Breast epithelium (tissue), 4 donors: ENCODE measurements at regions not wholly inside any gene's neighbourhood (a gene's known extent, or its start where the extent isn't known, plus 50 kb on each side); places are given as distances from the start of the nearest gene placed in this dataset.
"Not testable (repeated sequence)": the region's sequence is repeated elsewhere in the genome, so short reads cannot be mapped to it uniquely, and the experiment has no call there.

Experiments
- DNase-seq, 2 donors: peaks; one replicate each; pipeline ENCODE4 v3.0.0-alpha.2; 2019; ENCODE audit warnings: low spot score in 2 of 2
- H3K27ac ChIP-seq, 2 donors: fragments of 200-600 bp; sonication (generic) in 1 of 2; one replicate each; pipeline ENCODE4 v1.5.1; 2016 to 2019; ENCODE audit warnings: mild to moderate bottlenecking in 1 of 2
- H3K27me3 ChIP-seq, 2 donors: fragments of 200-600 bp; sonication (generic) in 1 of 2; one replicate each; pipeline versions ENCODE4 v1.5.1 to v1.6.0; 2017 to 2019; ENCODE audit warnings: control low read depth in 1 of 2, mild to moderate bottlenecking in 1 of 2
- H3K36me3 ChIP-seq: fragments of 200-600 bp; one replicate; pipeline ENCODE4 v1.5.1; 2019
- H3K4me1 ChIP-seq, 2 donors: fragments of 200-600 bp; sonication (generic); one replicate each; pipeline ENCODE4 v1.5.1; 2016 to 2019; ENCODE audit warnings: control low read depth in 1 of 2
- H3K4me3 ChIP-seq, 3 donors: fragments of 200-600 bp; sonication (generic); 1 replicate in 2 of 3; 2 replicates in 1 of 3; pipeline ENCODE4 v1.5.1; 2016 to 2019; ENCODE audit warnings: mild to moderate bottlenecking in 3 of 3, moderate library complexity in 2 of 3
- H3K9me3 ChIP-seq, 2 donors: fragments of 200-600 bp; sonication (generic) in 1 of 2; one replicate each; pipeline ENCODE4 v1.5.1; 2016 to 2019; ENCODE audit warnings: control low read depth in 1 of 2
- POLR2A ChIP-seq: fragments of 450-650 bp; IDR thresholded peaks from one replicate; pipeline ENCODE4 v1.6.1; 2016; ENCODE audit warnings: antibody characterized with exemption, mild to moderate bottlenecking, moderate library complexity
- POLR2AphosphoS5 ChIP-seq, 3 donors: sonication (generic); formaldehyde crosslinking; IDR thresholded peaks; one replicate each; pipeline ENCODE4 v1.6.1; 2017; ENCODE audit warnings: antibody characterized with exemption in 3 of 3
- intact Hi-C: fragments of 100-400 bp; cut with DNase I; formaldehyde crosslinking; loops from one replicate; pipeline ENCODE4 v1.15.1; 2023; ENCODE audit warnings: low total_unique reads
- TF ChIP-seq, protein P1 (sequence below), 3 donors: fragments of 450-650 bp; IDR thresholded peaks; one replicate each; pipeline ENCODE4 v1.5.1; 2016 to 2017; ENCODE audit warnings: antibody characterized with exemption in 3 of 3, mild to moderate bottlenecking in 3 of 3, moderate library complexity in 3 of 3

DNA sequence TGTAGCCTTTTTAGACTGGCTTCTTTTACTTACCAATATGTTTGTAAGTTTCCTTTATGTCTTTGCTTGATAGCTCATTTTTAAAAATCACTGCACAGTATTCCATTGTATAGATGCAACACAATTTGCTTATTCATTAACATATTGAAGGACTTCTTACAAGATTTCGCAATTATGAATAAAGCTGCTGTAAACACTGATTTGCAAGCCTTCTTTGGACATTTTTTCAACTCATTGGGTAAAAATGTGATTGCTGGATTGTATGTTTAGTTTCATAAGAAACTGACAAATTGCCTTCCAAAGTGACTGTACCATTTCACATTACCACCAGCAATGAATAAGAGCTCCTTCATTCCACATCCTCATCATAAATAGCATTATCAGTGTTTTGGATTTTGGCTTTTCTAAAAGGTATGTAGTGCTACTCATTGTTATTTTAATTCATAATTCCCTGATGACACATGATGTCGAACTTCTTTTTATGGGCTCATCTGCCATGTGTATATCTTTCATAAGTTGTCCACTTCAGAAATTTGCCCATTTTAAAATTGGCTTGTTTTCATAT lies 80.7 kb downstream of the TFAP2B start:
- Histone ChIP-seq H3K4me1 (no peaks in the 10 kb centered on the region), H3K4me3 (no peak overlapping the region), H3K27ac (no peak overlapping the region), H3K36me3 (no peaks in the 10 kb centered on the region), H3K27me3 (no peaks in the 10 kb centered on the region), H3K9me3 (no peaks in the 10 kb centered on the region)
- intact Hi-C loops: no loop called here
- no peak for DNase-seq
- no peak for TF ChIP-seq POLR2AphosphoS5 (IDR thresholded peaks at IDR 0.05)

DNA sequence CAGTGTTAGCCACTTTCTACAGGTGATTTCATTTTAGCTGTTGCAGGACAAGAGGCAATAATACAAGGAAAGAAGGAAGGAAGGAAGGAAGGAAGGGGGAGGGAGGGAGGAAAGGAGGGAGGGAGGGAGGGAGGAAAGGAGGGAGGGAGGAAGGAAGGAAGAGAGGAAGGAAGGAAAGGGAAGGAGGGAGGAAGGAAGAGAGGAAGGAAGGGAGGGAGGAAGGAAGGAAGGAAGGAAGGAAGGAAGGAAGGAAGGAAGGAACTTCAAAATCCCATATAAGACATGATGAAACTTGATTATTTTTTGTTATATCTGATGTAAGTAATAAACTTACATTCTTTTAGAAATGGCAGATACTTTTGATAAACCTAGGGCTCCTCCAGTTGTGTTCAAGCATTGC lies 83.6 kb downstream of the TFAP2B start:
- Histone ChIP-seq H3K9me3 (no peaks in the 10 kb centered on the region), H3K4me1 (no peaks in the 10 kb centered on the region), H3K4me3 (no peak overlapping the region), H3K36me3 (no peaks in the 10 kb centered on the region), H3K27me3 (no peaks in the 10 kb centered on the region), H3K27ac (no peak overlapping the region)
- intact Hi-C loops: no loop called here
- no peak for DNase-seq
- TF ChIP-seq POLR2AphosphoS5 (IDR thresholded peaks at IDR 0.05): no peak
- TF ChIP-seq, protein P1, sequence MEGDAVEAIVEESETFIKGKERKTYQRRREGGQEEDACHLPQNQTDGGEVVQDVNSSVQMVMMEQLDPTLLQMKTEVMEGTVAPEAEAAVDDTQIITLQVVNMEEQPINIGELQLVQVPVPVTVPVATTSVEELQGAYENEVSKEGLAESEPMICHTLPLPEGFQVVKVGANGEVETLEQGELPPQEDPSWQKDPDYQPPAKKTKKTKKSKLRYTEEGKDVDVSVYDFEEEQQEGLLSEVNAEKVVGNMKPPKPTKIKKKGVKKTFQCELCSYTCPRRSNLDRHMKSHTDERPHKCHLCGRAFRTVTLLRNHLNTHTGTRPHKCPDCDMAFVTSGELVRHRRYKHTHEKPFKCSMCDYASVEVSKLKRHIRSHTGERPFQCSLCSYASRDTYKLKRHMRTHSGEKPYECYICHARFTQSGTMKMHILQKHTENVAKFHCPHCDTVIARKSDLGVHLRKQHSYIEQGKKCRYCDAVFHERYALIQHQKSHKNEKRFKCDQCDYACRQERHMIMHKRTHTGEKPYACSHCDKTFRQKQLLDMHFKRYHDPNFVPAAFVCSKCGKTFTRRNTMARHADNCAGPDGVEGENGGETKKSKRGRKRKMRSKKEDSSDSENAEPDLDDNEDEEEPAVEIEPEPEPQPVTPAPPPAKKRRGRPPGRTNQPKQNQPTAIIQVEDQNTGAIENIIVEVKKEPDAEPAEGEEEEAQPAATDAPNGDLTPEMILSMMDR (IDR thresholded peaks at IDR 0.05): no peak
- TF ChIP-seq POLR2A: no peak

DNA sequence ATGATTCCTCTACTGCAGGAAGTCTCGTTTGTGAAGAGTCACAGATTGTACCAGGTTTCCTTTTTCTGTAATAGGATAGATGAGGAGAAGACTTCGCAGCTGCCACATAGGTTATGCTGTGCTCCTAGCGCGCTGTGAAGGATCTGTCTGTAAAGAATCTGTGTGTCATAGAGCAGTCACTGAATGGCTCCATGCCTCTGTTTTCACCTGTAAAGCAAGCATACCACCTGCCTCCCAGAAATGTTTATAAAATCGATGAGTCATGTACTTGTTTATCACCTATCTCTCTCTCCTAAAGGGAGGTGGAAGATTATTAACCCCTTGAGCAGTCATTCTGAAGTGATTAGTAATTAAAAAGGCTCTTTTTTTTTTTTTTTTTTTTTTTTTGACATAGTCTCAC lies 86.6 kb downstream of the TFAP2B start:
- intact Hi-C loops: no loop called here
- Histone ChIP-seq H3K4me3 (no peak overlapping the region), H3K36me3 (no peaks in the 10 kb centered on the region), H3K4me1 (no peaks in the 10 kb centered on the region), H3K27ac (no peak overlapping the region), H3K27me3 (no peaks in the 10 kb centered on the region), H3K9me3 (no peaks in the 10 kb centered on the region)
- DNase-seq: no peak
- TF ChIP-seq POLR2A (no peak), POLR2AphosphoS5 (IDR thresholded peaks at IDR 0.05) (no peak)
- TF ChIP-seq, protein P1 (IDR thresholded peaks at IDR 0.05): no peak

DNA sequence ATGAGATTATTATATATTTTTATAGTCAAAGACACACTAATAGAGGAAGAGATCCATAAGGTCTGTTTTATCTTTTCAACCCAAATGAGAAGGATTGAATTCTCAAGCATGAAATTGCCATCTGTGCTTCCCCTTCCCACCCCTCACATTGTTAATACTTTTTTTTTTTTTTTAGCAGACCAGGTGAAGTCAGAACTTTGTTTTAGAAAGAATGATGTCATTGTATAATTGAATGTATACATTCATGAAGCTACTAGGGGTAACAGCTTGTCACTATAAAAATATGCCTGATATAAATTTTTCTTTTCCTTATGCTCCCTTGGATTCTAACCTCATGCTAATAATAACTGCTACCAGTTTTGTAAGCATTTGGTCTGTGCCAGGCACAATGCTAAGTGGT lies 88.9 kb downstream of the TFAP2B start:
- intact Hi-C loops: no loop called here
- Histone ChIP-seq H3K9me3 (no peaks in the 10 kb centered on the region), H3K36me3 (no peaks in the 10 kb centered on the region), H3K27me3 (no peaks in the 10 kb centered on the region), H3K4me1 (no peaks in the 10 kb centered on the region), H3K4me3 (no peak overlapping the region), H3K27ac (no peak overlapping the region)
- TF ChIP-seq, protein P1 (IDR thresholded peaks at IDR 0.05): no peak
- TF ChIP-seq POLR2AphosphoS5 (IDR thresholded peaks at IDR 0.05) (no peak), POLR2A (no peak)
- DNase-seq: no peak

DNA sequence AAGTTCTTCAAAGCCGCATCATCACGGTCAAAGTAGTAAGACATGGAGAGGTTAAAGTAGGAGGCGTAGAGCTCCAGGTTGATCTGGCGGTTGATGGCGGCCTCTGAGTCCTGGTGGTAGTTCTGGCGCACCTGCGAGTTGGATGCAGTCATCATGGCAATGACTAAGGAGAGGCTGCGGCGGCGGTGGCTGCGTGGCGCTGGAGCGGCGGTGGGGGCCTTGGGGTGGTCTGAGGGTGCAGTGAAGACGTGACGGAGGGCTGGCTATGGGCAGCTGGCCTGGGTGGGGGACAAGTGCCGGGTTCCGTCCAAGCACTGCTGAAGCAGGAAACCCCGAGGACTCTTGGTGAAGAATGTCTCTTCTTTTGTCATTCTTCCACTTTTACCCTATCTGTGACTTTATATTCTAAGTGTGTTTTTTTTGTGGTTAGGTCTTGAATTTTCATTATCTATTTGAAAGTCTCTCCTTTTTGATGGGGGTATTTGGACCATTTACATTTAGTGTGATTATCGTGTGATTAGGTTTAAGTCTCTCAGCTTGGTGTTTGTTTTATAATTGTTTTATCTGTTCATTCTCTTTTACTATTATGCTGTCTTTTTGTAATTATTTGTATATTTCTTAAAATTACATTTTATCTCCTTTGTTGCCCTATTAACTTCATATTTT lies 94.6 kb downstream of the TFAP2B start:
- TF ChIP-seq, protein P1 (IDR thresholded peaks at IDR 0.05): no peak
- TF ChIP-seq POLR2AphosphoS5 (IDR thresholded peaks at IDR 0.05) (no peak), POLR2A (no peak)
- Histone ChIP-seq H3K27me3 (no peaks in the 10 kb centered on the region), H3K4me3 (no peak overlapping the region), H3K9me3 (peaks cover 4 to 7% of the 10 kb centered on the region in 2 donors), H3K4me1 (no peaks in the 10 kb centered on the region), H3K36me3 (no peaks in the 10 kb centered on the region), H3K27ac (no peak overlapping the region)
- no peak for DNase-seq
- intact Hi-C loops: no loop called here

DNA sequence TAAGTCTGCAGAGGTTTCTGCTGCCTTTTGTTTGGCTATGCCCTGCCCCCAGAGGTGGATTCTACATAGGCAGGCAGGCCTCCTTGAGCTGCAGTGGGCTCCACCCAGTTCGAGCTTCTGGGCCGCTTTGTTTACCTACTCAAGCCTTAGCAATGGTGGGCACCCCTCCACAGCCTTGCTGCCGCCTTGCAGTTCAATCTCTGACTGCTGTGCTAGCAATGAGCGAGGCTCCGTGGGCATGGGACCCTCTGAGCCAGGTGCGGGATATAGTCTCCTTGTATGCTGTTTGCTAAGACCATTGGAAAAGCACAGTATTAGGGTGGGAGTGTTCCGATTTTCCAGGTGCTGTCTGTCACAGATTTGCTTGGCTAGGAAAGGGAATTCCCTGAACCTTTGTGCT lies 102.7 kb downstream of the TFAP2B start:
- H3K27me3 ChIP-seq, H3K9me3 ChIP-seq, H3K4me1 ChIP-seq, H3K36me3 ChIP-seq, H3K4me3 ChIP-seq, DNase-seq, H3K27ac ChIP-seq, intact Hi-C loops: not testable (repeated sequence)
